ENCODE measurements at regions not wholly inside any gene's neighbourhood (a gene's known extent, or its start where the extent isn't known, plus 50 kb on each side); places are given as distances from the start of the nearest gene placed in this dataset.

GRCh38 chr16:89040391-89040790 is 53.3 kb upstream of the ACSF3 start:
- ChIA-PET POLR2A (no interaction called here), CTCF (no interaction called here)
- Mint-ChIP-seq H3K4me1 (ENCODE audit: low read depth) (peaks cover 1% of the 10 kb centered on the region), H3K36me3 (ENCODE audit: low read depth) (no peaks in the 10 kb centered on the region), H3K27ac (no peak overlapping the region), H3K27me3 (peaks cover 1% of the 10 kb centered on the region), H3K4me3 (no peak overlapping the region), H3K9me3 (no peaks in the 10 kb centered on the region)
- no peak for DNase-seq
- no peak for TF ChIP-seq CTCF (IDR thresholded peaks at IDR 0.05)
- ATAC-seq: no peak
- intact Hi-C loops (cut with micrococcal nuclease): no loop called here

GRCh38 chr16:89040861-89041570 is 52.6 kb upstream of the ACSF3 start:
- Mint-ChIP-seq H3K4me1 (ENCODE audit: low read depth) (no peaks in the 10 kb centered on the region), H3K27ac (no peak overlapping the region), H3K36me3 (ENCODE audit: low read depth) (no peaks in the 10 kb centered on the region), H3K9me3 (peaks cover 3% of the 10 kb centered on the region), H3K4me3 (no peak overlapping the region), H3K27me3 (peaks cover 1% of the 10 kb centered on the region)
- no peak for TF ChIP-seq CTCF (IDR thresholded peaks at IDR 0.05)
- intact Hi-C loops (cut with micrococcal nuclease): no loop called here
- DNase-seq (no peak), ATAC-seq (no peak)
- ChIA-PET POLR2A (no interaction called here), CTCF (no interaction called here)

GRCh38 chr16:89041571-89042481 is 51.8 kb upstream of the ACSF3 start:
- no peak overlapping the region for H3K27ac Mint-ChIP-seq
- peaks cover 3% of the 10 kb centered on the region for H3K9me3 Mint-ChIP-seq
- peaks cover 1% of the 10 kb centered on the region for H3K27me3 Mint-ChIP-seq
- ATAC-seq: no peak
- H3K4me1 Mint-ChIP-seq (ENCODE audit: low read depth): no peaks in the 10 kb centered on the region
- TF ChIP-seq CTCF (IDR thresholded peaks at IDR 0.05): no peak
- intact Hi-C loops (cut with micrococcal nuclease): no loop called here
- no peaks in the 10 kb centered on the region for H3K36me3 Mint-ChIP-seq (ENCODE audit: low read depth)
- DNase-seq: no peak
- POLR2A ChIA-PET: no interaction called here
- CTCF ChIA-PET: no interaction called here
- no peak overlapping the region for H3K4me3 Mint-ChIP-seq

- Mint-ChIP-seq H3K36me3 (ENCODE audit: low read depth) (no peaks in the 10 kb centered on the region), H3K4me3 (no peak overlapping the region), H3K27me3 (no peaks in the 10 kb centered on the region), H3K4me1 (ENCODE audit: low read depth) (no peaks in the 10 kb centered on the region), H3K9me3 (peaks cover 3% of the 10 kb centered on the region), H3K27ac (no peak overlapping the region)
- intact Hi-C loops (cut with micrococcal nuclease): no loop called here
- ChIA-PET POLR2A (no interaction called here), CTCF (no interaction called here)
- no peak for ATAC-seq
- no peak for TF ChIP-seq CTCF (IDR thresholded peaks at IDR 0.05)
- DNase-seq: no peak
Observed at GRCh38 chr16:89042711-89043551, 50.7 kb upstream of the ACSF3 start.

All from activated CD8-positive, alpha-beta T cell treated with anti-CD3 and anti-CD28 coated beads for 36 hours (primary cell).